GM18907 (cell line): ENCODE measurements at regions not wholly inside any gene's neighbourhood (a gene's known extent, or its start where the extent isn't known, plus 50 kb on each side); places are given as distances from the start of the nearest gene placed in this dataset.
"Not testable (repeated sequence)": the region's sequence is repeated elsewhere in the genome, so short reads cannot be mapped to it uniquely, and the experiment has no call there.

Experiments
- ATAC-seq: cut with Tn5 transposase; IDR thresholded peaks from one replicate; pipeline ENCODE4 v1.9.1; 2021; ENCODE audit warnings: mild to moderate bottlenecking, moderate library complexity; ENCODE audit not compliant: unreplicated experiment

- not testable (repeated sequence) for ATAC-seq
Observed at GRCh38 chr18:38153116-38153515, 587.5 kb upstream of the CELF4 start.

GRCh38 chr18:38116716-38117115, 551.1 kb upstream of the CELF4 start:
- no peak for ATAC-seq

GRCh38 chr18:38115201-38115600, 549.6 kb upstream of the CELF4 start:
- no peak for ATAC-seq

DNA sequence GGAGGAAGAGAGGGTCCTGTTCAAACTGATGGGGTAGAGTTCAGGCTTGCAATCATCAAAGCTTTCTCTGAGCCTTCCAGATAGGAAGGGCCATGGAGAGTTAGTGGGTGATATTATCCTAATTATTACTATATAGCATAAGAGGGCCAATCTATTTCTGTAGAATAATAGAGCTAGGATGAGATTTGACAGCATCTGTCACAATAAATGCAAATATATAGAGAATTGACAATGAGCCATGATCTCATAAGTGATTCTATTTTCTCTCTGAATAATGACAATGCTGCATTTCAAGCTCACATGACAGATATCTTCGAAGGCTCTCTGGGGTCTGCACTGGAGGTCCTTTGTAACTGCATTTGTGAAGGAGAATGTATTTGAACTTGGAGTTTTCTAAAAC, 521.9 kb upstream of the CELF4 start:
- ATAC-seq: no peak

GRCh38 chr18:38081516-38081915, 515.9 kb upstream of the CELF4 start:
- no peak for ATAC-seq

- no peak for ATAC-seq
Observed at GRCh38 chr18:38077229-38077628, 511.6 kb upstream of the CELF4 start.

- ATAC-seq: no peak
Observed at GRCh38 chr18:38076346-38077070, 510.9 kb upstream of the CELF4 start.

- ATAC-seq: no peak
Observed at GRCh38 chr18:38074298-38074876, 508.8 kb upstream of the CELF4 start.

- ATAC-seq: no peak
Observed at GRCh38 chr18:38067821-38068220, 502.2 kb upstream of the CELF4 start.

GRCh38 chr18:38067086-38067485, 501.5 kb upstream of the CELF4 start:
- no peak for ATAC-seq

DNA sequence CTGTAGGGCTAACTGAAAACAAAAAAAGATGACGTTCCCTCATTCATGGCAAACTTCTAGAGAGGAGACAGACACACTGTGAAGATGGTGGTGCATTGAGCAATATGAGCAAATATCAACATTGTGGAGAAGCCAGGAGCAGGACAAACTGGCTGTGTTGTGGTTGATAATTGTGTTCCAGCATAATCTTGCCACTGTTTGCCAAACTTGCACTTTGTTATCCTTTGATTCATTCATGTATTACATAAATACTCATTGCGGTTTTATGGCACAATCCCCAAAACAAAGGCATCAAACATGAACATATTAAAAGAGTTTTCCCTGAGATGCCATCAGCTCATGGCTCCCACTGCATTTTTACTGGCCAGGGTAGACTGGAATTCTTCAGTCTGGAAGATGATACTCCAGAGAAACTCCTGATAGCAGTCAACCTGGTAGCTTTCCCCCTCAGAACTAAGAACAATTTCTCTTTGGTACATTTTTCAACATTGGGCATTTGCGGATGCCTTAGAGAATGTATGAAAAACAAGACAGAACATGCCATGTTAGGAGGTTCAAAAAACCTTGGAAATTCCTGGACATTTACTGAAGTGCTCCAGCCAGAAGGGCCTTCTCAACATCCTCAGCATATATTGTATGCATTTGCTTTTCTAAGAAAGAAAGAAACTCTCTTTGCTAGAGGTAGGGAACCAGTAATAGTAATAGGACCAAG, 487.4 kb upstream of the CELF4 start:
- ATAC-seq: no peak

DNA sequence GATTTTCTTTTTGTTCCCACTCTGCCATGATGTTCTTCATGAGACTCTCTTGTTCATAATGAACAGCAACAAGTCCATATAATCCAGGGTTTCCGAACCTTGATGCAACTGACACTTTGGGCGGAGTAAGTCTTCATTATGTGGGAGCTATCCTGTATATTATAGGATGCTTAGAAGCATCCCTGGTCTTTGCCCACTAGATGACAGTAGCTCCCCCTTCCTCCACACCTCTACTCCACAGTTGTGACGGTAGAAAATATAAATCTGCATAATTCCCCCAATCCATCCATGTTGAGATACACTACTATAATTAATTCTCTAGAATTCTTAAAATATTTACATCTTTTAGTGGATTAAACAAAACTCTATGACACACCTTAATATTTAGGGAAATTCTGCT, 482.2 kb upstream of the CELF4 start:
- no peak for ATAC-seq

DNA sequence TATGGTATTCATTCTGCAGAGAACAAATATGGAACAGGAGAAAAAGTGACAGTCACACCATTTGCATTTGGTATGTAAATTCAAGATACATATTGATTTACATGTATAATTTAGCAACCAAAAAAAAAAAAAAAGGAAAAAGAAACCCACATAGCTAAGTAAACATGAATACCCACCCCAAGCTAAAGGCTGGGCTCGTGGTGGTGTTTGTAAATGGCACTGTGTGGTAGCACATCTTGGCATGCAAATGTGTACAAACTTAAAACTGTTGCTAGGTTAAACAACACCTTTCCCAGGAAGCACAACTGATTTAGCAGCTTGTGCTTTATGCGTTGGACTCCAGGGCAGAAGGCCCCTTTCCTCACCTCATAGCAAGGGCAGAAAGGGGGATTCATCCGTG, 481.1 kb upstream of the CELF4 start:
- no peak for ATAC-seq

GRCh38 chr18:38045845-38046244, 480.2 kb upstream of the CELF4 start:
- no peak for ATAC-seq

- ATAC-seq: no peak
Observed at GRCh38 chr18:38042211-38042890, 476.8 kb upstream of the CELF4 start.

GRCh38 chr18:38038242-38038641, 472.6 kb upstream of the CELF4 start:
- ATAC-seq: no peak

DNA sequence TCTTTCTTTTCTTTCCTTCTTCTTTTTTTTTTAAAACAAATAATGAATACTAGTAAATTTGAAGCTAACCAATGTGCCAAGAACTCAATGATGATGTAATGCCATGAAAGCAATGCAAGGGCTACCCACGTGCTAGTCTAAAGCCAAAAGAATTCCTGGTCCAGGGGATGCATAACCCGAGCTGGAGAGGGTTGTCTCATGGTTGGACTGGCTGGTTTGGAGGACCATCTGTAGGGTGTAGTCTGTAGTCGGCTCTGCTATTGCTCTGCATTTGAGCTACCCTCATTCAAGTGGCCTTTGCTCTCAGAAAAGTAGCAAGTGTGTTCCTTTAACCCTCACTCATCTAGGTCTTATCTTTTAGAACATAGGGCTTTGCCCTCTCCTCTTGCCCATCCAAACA, 469.6 kb upstream of the CELF4 start:
- ATAC-seq: no peak

DNA sequence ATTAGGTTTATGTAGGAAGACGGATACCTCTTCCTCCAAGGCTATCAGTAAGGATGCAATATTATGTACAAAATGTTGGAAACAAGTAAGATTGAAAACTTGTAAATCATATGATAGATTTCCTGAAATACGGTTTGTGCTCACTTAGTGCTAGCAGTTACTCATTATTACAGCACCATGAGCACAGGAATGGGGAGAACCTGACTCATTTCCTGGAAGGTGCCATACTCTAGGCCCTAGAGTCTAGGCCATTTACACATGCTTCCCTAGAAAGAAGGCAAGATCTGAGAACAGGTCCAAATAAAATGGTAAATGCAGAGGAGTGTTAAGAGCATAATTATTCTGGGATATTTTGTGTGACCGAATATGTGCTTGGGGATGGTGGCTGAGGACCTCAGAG, 467.7 kb upstream of the CELF4 start:
- no peak for ATAC-seq

DNA sequence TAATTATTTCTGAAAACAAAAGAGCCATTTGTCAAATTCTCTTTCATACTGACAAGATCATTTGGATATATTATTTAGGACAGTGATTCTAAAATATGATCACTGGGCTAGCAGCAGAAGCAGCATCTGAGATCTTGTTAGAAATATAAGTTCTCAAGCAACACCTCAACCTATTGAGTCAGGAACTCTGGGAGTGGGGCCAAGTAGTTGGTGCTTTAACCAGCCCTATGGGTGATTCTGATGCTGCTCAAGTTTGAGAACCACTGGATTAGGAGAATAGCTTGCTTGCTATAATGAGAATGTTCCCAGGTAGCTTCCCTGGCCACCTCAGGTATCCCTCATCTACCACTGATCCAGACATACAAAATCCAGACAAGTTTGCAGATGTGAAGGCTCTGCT, 466.9 kb upstream of the CELF4 start:
- ATAC-seq: no peak

DNA sequence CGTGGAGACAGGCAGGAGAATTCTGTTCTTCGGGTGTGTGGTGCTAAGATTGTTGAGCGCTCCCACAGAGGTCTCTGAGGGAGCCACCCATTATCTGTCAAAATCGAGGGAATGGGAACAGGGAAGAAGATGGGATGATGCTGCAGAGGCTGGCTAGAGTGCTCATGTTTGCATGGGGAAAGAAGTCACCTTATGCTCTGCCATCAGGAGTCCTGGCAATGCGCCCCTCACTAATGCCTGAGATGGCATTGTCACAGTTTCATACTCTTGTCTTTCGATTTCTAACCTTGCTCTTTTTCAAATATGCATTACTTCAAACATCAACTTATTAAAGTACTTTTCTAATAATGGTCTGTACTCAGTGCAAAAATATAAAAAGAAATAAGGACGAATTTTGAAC, 463.3 kb upstream of the CELF4 start:
- no peak for ATAC-seq

DNA sequence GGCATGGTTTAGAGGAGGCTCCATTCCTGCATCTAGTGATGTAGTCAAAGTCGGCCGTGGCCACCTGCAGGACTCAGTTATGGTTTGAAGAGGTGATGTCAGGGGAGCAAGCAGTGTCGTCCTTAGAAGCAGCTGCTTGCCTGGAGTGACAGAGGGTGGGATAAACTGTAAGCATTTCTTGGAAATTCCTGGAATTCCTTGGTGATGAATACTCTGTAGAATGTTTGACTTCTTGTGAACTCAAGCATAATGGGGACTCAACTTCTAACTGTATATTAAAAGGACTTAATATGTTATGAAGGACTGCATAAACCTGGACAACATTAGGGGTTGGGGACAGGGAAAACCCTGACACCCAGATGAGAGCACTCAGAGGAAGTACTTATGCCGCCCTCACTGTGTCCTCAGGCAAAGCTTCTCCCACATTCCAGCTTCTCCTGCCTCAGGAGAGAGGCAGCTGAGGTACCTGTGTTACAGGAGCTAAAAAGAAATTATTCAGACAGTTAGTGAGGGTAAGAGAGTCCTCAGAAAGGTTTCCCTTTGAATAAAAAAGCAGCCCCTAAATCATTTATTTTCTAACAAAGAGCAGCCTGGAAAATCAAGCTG, 459.9 kb upstream of the CELF4 start:
- no peak for ATAC-seq
